ENCODE measurements at regions not wholly inside any gene's neighbourhood (a gene's known extent, or its start where the extent isn't known, plus 50 kb on each side); places are given as distances from the start of the nearest gene placed in this dataset.

- Mint-ChIP-seq H3K36me3 (no peaks in the 10 kb centered on the region), H3K27ac (peak overlapping the region in 1 of 6 donors; percentile 59), H3K4me3 (no peak overlapping the region), H3K9me3 (no peaks in the 10 kb centered on the region), H3K27me3 (no peaks in the 10 kb centered on the region), H3K4me1 (no peaks in the 10 kb centered on the region)
- DNase-seq (no peak), ATAC-seq (ENCODE audit: low read depth in 2 of 2) (no peak)
Measured at GRCh38 chr12:91983935-91984334, 161.7 kb downstream of the BTG1 start.

- H3K27ac Mint-ChIP-seq = no peak overlapping the region
Measured at GRCh38 chr12:91982946-91983345, 162.7 kb downstream of the BTG1 start.

DNA sequence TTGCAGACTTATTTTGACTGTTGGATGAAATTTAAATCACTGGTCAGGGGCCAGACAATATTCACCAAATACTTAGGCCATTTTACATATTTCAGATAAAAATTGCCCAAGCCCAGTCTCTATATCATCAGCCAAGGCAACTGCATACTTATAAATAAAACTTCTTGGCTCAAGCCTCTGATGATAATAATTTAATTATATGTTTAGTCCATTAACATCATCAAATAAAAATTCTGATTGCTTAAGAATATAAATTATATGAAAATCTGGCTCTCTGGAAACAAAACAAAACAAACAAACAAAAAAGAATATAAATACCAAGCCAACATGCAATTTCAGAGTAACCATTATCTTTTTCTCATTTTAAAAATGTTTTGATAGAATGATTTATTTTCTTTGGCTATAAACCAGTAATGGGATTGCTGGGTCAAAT, 165.2 kb downstream of the BTG1 start:
- Mint-ChIP-seq H3K4me3 (no peak overlapping the region), H3K27ac (no peak overlapping the region), H3K27me3 (peaks cover 0 to 8% (median 5%) of the 10 kb centered on the region in 3 donors), H3K9me3 (peaks cover 0 to 9% (median 3%) of the 10 kb centered on the region in 7 donors), H3K36me3 (peaks cover 0 to 16% of the 10 kb centered on the region in 2 donors), H3K4me1 (peaks cover 0 to 4% (median 0%) of the 10 kb centered on the region in 3 donors)
- ATAC-seq (ENCODE audit: low read depth in 2 of 2) (no peak), DNase-seq (no peak)

More at GRCh38 chr12:91982946-91983345, 162.7 kb downstream of the BTG1 start:
- peaks cover 0 to 7% of the 10 kb centered on the region in 2 donors for H3K36me3 Mint-ChIP-seq
- ATAC-seq (ENCODE audit: low read depth in 2 of 2) (no peak), DNase-seq (no peak)
- H3K4me1 Mint-ChIP-seq = peaks cover 0 to 4% (median 0%) of the 10 kb centered on the region in 3 donors
- H3K4me3 Mint-ChIP-seq = no peak overlapping the region
- H3K9me3 Mint-ChIP-seq = peaks cover 0 to 4% (median 2%) of the 10 kb centered on the region in 7 donors
- H3K27me3 Mint-ChIP-seq = peaks cover 0 to 7% (median 5%) of the 10 kb centered on the region in 3 donors

DNA sequence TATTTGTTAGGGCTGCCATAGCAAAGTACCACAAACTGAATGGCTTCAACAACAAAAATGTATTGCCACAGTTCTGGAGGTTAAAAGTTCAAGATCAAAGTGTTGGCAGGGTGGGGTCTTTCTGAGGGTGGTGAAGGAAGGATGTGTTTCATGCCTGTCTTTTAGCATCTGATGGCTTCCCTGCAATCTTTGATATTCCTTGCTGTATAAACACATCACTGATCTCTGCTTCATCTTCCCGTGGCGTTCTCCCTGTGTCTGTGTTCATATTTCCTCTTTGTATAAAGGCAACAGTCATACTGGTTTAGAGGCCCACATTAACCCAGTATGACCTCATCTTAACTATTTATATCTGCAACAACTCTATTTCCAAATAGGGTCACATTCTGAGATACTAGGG, 167.5 kb downstream of the BTG1 start:
- H3K27ac Mint-ChIP-seq = no peak overlapping the region

DNA sequence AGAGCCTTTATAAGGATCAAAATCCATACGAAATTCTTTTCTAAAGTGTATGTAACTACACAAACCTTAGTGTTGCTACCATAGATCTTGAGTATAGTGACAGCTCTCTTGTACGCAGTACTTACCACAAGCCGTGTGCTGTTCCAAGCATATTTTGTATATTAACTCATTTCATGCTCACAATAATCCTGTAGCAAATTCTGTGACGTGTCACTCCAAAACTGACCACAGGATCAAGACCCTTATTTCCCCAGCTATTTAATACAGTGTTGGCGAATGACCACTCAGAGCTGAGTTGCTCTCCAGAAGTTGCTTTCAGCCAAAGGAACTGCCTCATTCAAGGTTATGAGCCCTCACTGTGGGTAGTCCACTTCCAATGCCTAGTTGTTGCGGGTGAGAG, 169.8 kb downstream of the BTG1 start:
- ATAC-seq (ENCODE audit: low read depth in 2 of 2) (no peak), DNase-seq (no peak)
- Mint-ChIP-seq H3K36me3 (peaks cover 0 to 16% of the 10 kb centered on the region in 2 donors), H3K27me3 (peaks cover 0 to 11% (median 8%) of the 10 kb centered on the region in 3 donors), H3K4me1 (peaks cover 0 to 7% (median 0%) of the 10 kb centered on the region in 3 donors), H3K27ac (no peak overlapping the region), H3K9me3 (peaks cover 0 to 17% (median 5%) of the 10 kb centered on the region in 7 donors), H3K4me3 (no peak overlapping the region)

More for the DNA sequence above, 167.5 kb downstream of the BTG1 start:
- DNase-seq = no peak
- Mint-ChIP-seq H3K4me3 (no peak overlapping the region), H3K9me3 (peaks cover 0 to 9% (median 3%) of the 10 kb centered on the region in 7 donors), H3K36me3 (peaks cover 0 to 16% of the 10 kb centered on the region in 2 donors), H3K27me3 (peaks cover 0 to 8% (median 5%) of the 10 kb centered on the region in 3 donors), H3K4me1 (peaks cover 0 to 4% (median 0%) of the 10 kb centered on the region in 3 donors)
- ATAC-seq (ENCODE audit: low read depth in 2 of 2) = no peak

GRCh38 chr12:91974541-91975085, 171.0 kb downstream of the BTG1 start:
- peaks cover 0 to 16% of the 10 kb centered on the region in 2 donors for H3K36me3 Mint-ChIP-seq
- H3K4me1 Mint-ChIP-seq = peaks cover 0 to 7% (median 0%) of the 10 kb centered on the region in 3 donors
- no peak overlapping the region for H3K4me3 Mint-ChIP-seq
- DNase-seq (no peak), ATAC-seq (ENCODE audit: low read depth in 2 of 2) (no peak)
- H3K27ac Mint-ChIP-seq = no peak overlapping the region
- peaks cover 0 to 11% (median 8%) of the 10 kb centered on the region in 3 donors for H3K27me3 Mint-ChIP-seq
- peaks cover 2 to 17% (median 8%) of the 10 kb centered on the region in 7 donors for H3K9me3 Mint-ChIP-seq

DNA sequence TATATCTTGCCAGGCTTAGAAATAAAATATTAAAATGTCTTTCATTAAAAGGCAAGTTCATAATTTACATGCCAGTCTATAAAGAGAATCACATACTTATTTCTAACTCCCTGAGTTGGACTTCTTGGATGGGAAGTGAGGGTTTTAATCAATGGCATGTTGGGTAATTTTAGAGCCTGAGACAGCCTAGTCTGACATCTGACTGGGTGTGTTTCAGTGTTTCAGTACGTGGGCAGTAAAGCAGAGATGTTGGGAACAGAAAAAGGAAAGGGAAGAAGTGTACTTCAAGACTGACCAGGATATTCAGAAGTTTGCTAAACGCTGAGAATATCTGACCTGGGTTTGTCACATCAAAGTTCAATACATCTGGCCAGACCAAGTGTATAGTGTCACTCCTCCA, 171.8 kb downstream of the BTG1 start:
- peak overlapping the region in 1 of 6 donors; percentile 27 for H3K27ac Mint-ChIP-seq
- DNase-seq (no peak), ATAC-seq (ENCODE audit: low read depth in 2 of 2) (no peak)
- H3K36me3 Mint-ChIP-seq = peaks cover 0 to 16% of the 10 kb centered on the region in 2 donors
- peaks cover 0 to 7% (median 0%) of the 10 kb centered on the region in 3 donors for H3K4me1 Mint-ChIP-seq
- H3K27me3 Mint-ChIP-seq = peaks cover 0 to 11% (median 8%) of the 10 kb centered on the region in 3 donors
- peaks cover 2 to 17% (median 8%) of the 10 kb centered on the region in 7 donors for H3K9me3 Mint-ChIP-seq
- H3K4me3 Mint-ChIP-seq = no peak overlapping the region

- DNase-seq (no peak), ATAC-seq (ENCODE audit: low read depth in 2 of 2) (no peak)
- Mint-ChIP-seq H3K36me3 (peaks cover 0 to 9% of the 10 kb centered on the region in 2 donors), H3K27me3 (peaks cover under 1 to 5% (median 2%) of the 10 kb centered on the region in 3 donors), H3K27ac (no peak overlapping the region), H3K4me3 (no peak overlapping the region), H3K4me1 (peaks cover 0 to 3% (median 0%) of the 10 kb centered on the region in 3 donors), H3K9me3 (peaks cover 0 to 12% (median 6%) of the 10 kb centered on the region in 7 donors)
Measured at GRCh38 chr12:91972896-91973295, 172.8 kb downstream of the BTG1 start.

DNA sequence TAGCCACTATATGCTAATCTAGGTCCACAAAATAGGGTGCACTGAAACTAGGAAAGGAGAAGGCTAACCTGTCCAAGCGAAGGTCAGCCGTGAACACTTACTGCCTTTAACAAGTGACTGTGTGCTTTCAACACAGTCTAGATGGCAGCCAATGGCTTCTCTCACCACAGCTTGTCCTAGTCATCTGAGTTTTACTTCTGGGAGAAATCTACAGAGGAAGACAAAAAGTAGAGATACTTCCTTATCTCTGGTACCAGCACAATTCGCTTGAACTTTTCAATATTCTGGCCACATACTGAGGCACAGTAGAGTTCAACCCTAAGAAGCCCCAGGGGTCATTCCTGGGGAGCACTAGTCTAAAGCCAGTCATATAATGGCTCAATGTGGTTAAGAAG, 176.9 kb downstream of the BTG1 start:
- Mint-ChIP-seq H3K9me3 (peaks cover 0 to 8% (median 6%) of the 10 kb centered on the region in 7 donors), H3K4me3 (no peak overlapping the region), H3K27ac (no peak overlapping the region), H3K4me1 (peaks cover 0 to 3% (median 0%) of the 10 kb centered on the region in 3 donors), H3K27me3 (peaks cover 0 to 6% (median 5%) of the 10 kb centered on the region in 3 donors), H3K36me3 (no peaks in the 10 kb centered on the region)
- no peak for DNase-seq
- ATAC-seq (ENCODE audit: low read depth in 2 of 2) = no peak

DNA sequence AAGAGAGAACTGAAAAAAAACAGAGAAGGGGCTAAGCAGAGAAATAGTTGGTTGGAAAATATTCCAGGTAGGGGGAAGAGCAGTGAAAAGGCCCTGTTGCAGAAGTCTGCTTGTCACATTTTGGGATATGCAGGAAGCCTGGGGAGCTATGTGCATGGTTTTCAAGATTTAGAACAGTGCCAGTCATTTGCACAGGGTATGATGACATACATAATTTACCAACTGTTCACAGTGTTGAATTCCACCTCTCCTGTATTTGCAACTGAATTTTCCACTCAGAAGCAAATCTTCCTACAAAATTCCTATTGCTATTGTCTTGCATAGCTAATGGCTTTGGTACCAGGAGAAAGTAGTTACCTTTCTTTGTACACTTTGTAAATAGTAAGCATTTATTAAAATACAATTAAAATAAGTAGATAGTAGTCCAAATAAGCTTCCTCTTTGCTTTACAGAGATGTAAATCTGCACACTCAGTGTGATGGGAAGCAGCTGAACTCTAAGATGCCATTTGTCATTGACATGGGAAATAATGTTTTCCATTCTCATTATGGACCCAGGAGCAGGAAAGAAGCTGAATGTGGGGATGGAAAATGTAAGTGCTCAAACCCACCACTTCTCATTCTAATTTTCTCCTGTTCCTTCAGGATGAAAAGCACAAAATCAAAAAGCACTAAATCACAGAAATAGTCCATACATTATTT, 177.4 kb downstream of the BTG1 start:
- peaks cover 0 to 6% (median 5%) of the 10 kb centered on the region in 3 donors for H3K27me3 Mint-ChIP-seq
- ATAC-seq (ENCODE audit: low read depth in 2 of 2) = no peak
- no peak overlapping the region for H3K27ac Mint-ChIP-seq
- H3K4me1 Mint-ChIP-seq = peaks cover 0 to 3% (median 0%) of the 10 kb centered on the region in 3 donors
- no peak for DNase-seq
- no peaks in the 10 kb centered on the region for H3K36me3 Mint-ChIP-seq
- peaks cover 0 to 8% (median 6%) of the 10 kb centered on the region in 7 donors for H3K9me3 Mint-ChIP-seq
- no peak overlapping the region for H3K4me3 Mint-ChIP-seq

DNA sequence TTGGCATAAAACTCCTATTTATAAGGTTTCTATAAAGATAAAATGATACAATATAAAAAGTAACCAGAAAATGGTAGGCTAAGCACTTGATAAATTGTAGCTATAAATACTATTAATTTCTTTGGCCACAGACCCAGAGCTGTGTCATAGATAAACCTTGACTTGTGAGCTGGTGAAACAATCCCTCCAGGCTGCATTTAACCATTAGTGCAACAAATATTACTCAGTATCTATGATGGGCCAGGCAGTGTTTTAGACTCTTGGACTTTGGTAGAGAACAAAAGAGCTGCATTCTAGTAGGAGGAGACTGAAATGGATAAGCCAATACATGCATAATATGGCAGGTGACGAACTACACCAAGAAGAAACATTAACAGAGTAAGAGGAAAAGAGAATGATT, 178.1 kb downstream of the BTG1 start:
- no peak for DNase-seq
- Mint-ChIP-seq H3K36me3 (no peaks in the 10 kb centered on the region), H3K27ac (no peak overlapping the region), H3K4me3 (peak overlapping the region in 1 of 8 donors; percentile 62), H3K4me1 (peaks cover 0 to 3% (median 0%) of the 10 kb centered on the region in 3 donors), H3K9me3 (peaks cover 0 to 8% (median 6%) of the 10 kb centered on the region in 7 donors), H3K27me3 (peaks cover 0 to 6% (median 5%) of the 10 kb centered on the region in 3 donors)
- ATAC-seq (ENCODE audit: low read depth in 2 of 2) = no peak

- no peak for ATAC-seq (ENCODE audit: low read depth in 2 of 2)
- Mint-ChIP-seq H3K27ac (peak overlapping the region in 1 of 6 donors; percentile 30), H3K9me3 (peaks cover 0 to 6% (median 0%) of the 10 kb centered on the region in 7 donors), H3K27me3 (peaks cover 0 to 6% (median 0%) of the 10 kb centered on the region in 3 donors), H3K36me3 (no peaks in the 10 kb centered on the region), H3K4me1 (no peaks in the 10 kb centered on the region), H3K4me3 (no peak overlapping the region)
- DNase-seq = no peak
Measured at GRCh38 chr12:91965781-91966180, 179.9 kb downstream of the BTG1 start.

- Mint-ChIP-seq H3K4me3 (no peak overlapping the region), H3K27ac (no peak overlapping the region), H3K9me3 (peaks cover 0 to 3% (median 0%) of the 10 kb centered on the region in 7 donors), H3K27me3 (peaks cover 0 to 6% (median 0%) of the 10 kb centered on the region in 3 donors), H3K4me1 (no peaks in the 10 kb centered on the region), H3K36me3 (no peaks in the 10 kb centered on the region)
- DNase-seq = no peak
- no peak for ATAC-seq (ENCODE audit: low read depth in 2 of 2)
Measured at GRCh38 chr12:91964501-91964900, 181.1 kb downstream of the BTG1 start.

GRCh38 chr12:91959220-91959619, 186.4 kb downstream of the BTG1 start:
- Mint-ChIP-seq H3K27me3 (no peaks in the 10 kb centered on the region), H3K4me1 (no peaks in the 10 kb centered on the region), H3K27ac (no peak overlapping the region), H3K36me3 (no peaks in the 10 kb centered on the region), H3K9me3 (peaks cover 0 to 6% (median 0%) of the 10 kb centered on the region in 7 donors), H3K4me3 (no peak overlapping the region)
- no peak for ATAC-seq (ENCODE audit: low read depth in 2 of 2)
- no peak for DNase-seq
